CD4-positive, alpha-beta T cell treated with Interferon alpha-2 for 1 hour (primary cell): ENCODE measurements at regions not wholly inside any gene's neighbourhood (a gene's known extent, or its start where the extent isn't known, plus 50 kb on each side); places are given as distances from the start of the nearest gene placed in this dataset.
"Not testable (repeated sequence)": the region's sequence is repeated elsewhere in the genome, so short reads cannot be mapped to it uniquely, and the experiment has no call there.

Source experiments
- DNase-seq, 2 donors: peaks; one replicate each; pipeline ENCODE4 v3.0.0-alpha.2; 2020 to 2022

DNA sequence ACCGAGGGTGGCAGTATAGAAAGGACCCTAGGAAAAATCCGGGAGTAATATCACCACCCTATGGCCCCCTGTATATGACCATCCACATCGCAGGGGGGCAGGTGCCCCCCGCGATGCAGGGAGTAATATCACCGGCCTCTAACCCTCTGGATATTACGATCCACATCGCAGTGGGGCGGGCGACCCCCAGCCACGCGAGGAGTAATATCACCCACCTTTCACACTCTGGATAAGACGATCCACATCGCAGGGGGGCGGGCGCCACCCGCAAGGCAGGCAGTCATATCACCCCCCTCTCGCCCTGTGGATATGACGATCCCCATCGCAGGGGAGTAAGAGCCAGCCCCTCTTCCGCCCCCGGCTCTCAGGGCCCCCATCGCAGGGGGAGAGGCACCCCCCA, 76.7 kb upstream of the RUBCNL start:
- DNase-seq: no peak

GRCh38 chr13:46460223-46460622, 73.2 kb upstream of the RUBCNL start:
- not testable (repeated sequence) for DNase-seq

GRCh38 chr13:46457255-46457654, 70.2 kb upstream of the RUBCNL start:
- DNase-seq: not testable (repeated sequence)

DNA sequence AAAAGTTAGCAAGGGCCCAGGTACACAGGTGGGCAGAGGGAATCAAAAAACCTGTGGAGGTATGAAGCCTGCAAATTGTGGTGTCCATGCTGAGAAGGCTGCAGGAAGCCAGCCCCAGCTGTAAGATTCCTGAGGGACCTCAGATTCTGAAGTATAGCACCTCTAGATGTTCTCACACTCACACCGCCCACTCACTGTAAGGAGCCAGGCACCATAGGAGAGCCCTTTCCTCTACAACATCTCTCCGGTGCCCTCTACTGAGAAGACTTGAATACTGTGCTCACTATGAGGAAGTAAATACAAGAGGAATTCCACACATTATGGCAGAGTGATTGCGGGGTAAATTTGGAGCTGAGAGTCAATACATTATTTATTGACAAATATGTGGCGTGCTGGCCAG, 68.9 kb upstream of the RUBCNL start:
- DNase-seq: peak; percentile 8 to 22

DNA sequence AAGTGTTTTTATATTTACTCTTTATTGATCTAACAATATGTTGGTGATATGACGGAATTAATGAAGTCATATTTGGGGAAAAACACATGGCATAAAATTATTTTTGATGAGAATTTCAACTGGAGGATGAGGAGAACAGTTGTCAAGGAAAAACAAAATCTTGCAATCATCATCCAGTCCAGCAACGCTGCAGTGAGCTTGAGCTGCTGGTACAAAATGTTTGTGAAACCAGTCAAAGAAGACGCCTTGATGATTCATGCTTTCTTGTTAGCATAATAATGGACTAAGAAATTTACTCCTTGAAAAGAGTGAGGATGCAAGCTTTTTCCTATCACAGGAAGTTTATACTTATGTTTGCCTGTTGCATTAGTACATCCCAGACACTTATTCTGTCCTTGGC, 64.1 kb upstream of the RUBCNL start:
- not testable (repeated sequence) for DNase-seq

DNA sequence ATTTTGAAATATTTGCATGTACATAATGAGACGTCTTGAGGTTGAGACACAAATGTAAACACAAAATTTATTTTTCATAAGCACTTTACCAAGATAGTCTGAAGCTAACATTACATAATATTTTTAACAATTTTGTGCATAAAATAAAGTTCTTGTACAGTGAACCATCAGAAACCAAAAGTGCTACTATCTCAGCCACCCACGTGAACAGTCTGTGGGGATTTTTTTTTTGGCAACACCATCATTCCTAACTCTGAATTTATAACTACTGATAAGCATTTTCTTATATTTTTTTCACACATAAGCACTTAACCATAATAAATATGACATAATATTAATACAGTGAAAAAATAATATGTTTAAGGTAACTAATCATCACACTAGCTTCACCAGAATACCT, 62.9 kb upstream of the RUBCNL start:
- not testable (repeated sequence) for DNase-seq

- DNase-seq: not testable (repeated sequence)
Measured at GRCh38 chr13:46448148-46448547, 61.1 kb upstream of the RUBCNL start.

DNA sequence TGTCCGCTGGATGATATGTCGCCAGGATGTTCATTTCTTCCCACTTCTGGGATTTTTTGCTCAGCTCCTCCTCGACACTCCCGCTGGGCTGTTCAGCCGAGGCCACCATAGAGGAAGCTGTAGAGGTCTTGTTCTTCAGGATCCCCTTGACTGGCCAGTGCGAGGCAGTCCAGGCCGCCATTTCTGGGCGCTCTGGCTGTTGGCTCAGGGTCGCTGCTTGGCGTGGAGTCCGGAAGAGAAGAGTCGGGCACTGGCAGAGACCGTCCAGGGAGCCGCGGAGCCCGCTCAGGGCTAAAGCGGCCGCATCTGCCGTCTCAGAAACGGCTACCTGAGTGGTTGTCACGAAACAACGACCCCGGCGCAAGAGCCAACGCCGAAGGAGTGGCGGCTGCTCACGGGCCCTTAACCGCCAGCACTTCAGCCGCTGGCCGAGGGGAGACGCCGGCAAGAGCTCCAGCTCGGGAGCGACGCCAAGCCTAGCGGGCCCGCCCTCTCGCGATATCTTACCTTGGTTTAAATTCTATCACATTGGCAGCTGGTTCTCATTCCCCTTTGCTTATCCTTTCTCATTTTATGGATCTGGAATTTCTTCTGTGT, 50.9 kb upstream of the RUBCNL start:
- not testable (repeated sequence) for DNase-seq
